Smooth muscle cell (in vitro differentiated cells): ENCODE measurements at regions not wholly inside any gene's neighbourhood (a gene's known extent, or its start where the extent isn't known, plus 50 kb on each side); places are given as distances from the start of the nearest gene placed in this dataset.

Source experiments
- DNase-seq: peaks from one replicate; lab custom pipeline; 2025; ENCODE audit not compliant: unreplicated experiment; lab: John Stamatoyannopoulos, UW
- H2AFZ ChIP-seq: fragments of 200-600 bp; sonication (generic); 2 replicates; pipeline ENCODE4 v1.6.0; 2016; ENCODE audit warnings: antibody characterized with exemption, low read depth, mild to moderate bottlenecking
- H3F3A ChIP-seq: fragments of 200-600 bp; sonication (generic); 2 replicates; pipeline ENCODE4 v1.6.0; 2017; ENCODE audit warnings: antibody characterized with exemption, low read depth
- H3K27ac ChIP-seq: fragments of 200-600 bp; sonication (generic); 2 replicates; pipeline ENCODE4 v1.5.1; 2016; ENCODE audit warnings: low read depth, mild to moderate bottlenecking
- H3K27me3 ChIP-seq: fragments of 200-600 bp; sonication (generic); 2 replicates; pipeline ENCODE4 v1.6.1; 2016; ENCODE audit warnings: low read depth, mild to moderate bottlenecking
- H3K36me3 ChIP-seq: fragments of 200-600 bp; sonication (generic); 2 replicates; pipeline ENCODE4 v1.5.1; 2016; ENCODE audit warnings: low read depth
- H3K4me1 ChIP-seq: fragments of 200-600 bp; sonication (generic); 2 replicates; pipeline ENCODE4 v1.5.1; 2016; ENCODE audit warnings: low read depth
- H3K4me2 ChIP-seq: fragments of 200-600 bp; sonication (generic); 2 replicates; pipeline ENCODE4 v1.6.0; 2016; ENCODE audit warnings: mild to moderate bottlenecking
- H3K4me3 ChIP-seq: fragments of 200-600 bp; sonication (generic); 2 replicates; pipeline ENCODE4 v1.5.1; 2016; ENCODE audit warnings: mild to moderate bottlenecking
- H3K79me2 ChIP-seq: fragments of 200-600 bp; sonication (generic); 2 replicates; pipeline ENCODE4 v1.6.0; 2016; ENCODE audit warnings: low read depth, mild to moderate bottlenecking
- H3K9ac ChIP-seq: fragments of 200-600 bp; sonication (generic); 2 replicates; pipeline ENCODE4 v1.6.0; 2016; ENCODE audit warnings: low read depth
- H3K9me3 ChIP-seq: fragments of 200-600 bp; sonication (generic); replicated peaks from 2 replicates; pipeline ENCODE4 v1.5.1; 2016; ENCODE audit warnings: low read depth
- H4K20me1 ChIP-seq: fragments of 200-600 bp; sonication (generic); 2 replicates; pipeline ENCODE4 v1.6.0; 2016; ENCODE audit warnings: low read depth
- CTCF ChIP-seq: fragments of 200-600 bp; sonication (generic); IDR thresholded peaks from 2 replicates; pipeline ENCODE4 v1.5.1; 2017; ENCODE audit warnings: borderline replicate concordance, mild to moderate bottlenecking, antibody characterized with exemption; ENCODE audit not compliant: insufficient read depth, poor library complexity, severe bottlenecking
- WGBS: methylation state at CpG from one replicate; pipeline ENCODE4 v1.1.7; 2016; ENCODE audit warnings: low lambda C conversion rate; 5-methylcytosine and 5-hydroxymethylcytosine counted together

DNA sequence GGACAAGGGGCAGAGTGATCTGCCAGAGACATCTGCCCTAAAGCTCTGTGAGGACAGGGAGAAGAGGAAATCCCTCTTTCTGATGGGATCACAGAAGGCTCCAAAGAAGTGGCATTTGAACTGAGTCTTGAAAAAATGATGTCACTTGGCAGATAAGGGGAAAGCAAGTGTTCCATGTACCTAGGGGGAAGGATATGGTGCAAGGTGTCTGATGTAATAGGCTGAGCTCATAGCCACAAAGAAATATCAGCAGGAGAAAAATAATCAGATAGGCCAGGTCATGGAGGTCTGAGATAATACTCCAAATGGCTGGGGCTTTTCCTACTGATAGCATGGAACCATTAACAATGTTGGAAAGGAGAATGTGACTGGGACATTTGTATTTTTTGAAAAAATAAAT is 468.4 kb upstream of the MDFIC2 start:
- Histone ChIP-seq H3K27me3 (no peaks in the 10 kb centered on the region), H3K9ac (no peak overlapping the region), H3K27ac (no peak overlapping the region), H3K4me3 (no peak overlapping the region), H4K20me1 (no peaks in the 10 kb centered on the region), H3K36me3 (no peaks in the 10 kb centered on the region), H3K9me3 (no peaks in the 10 kb centered on the region), H3K4me1 (no peaks in the 10 kb centered on the region), H3K4me2 (no peak overlapping the region), H2AFZ (no peak overlapping the region), H3K79me2 (no peaks in the 10 kb centered on the region), H3F3A (no peaks in the 10 kb centered on the region)
- DNase-seq = no peak
- no peak for TF ChIP-seq CTCF

GRCh38 chr3:70779296-70779695 is 466.9 kb upstream of the MDFIC2 start:
- DNase-seq = no peak
- Histone ChIP-seq H3K4me3 (no peak overlapping the region), H3F3A (no peaks in the 10 kb centered on the region), H3K27ac (no peak overlapping the region), H2AFZ (no peak overlapping the region), H3K9me3 (no peaks in the 10 kb centered on the region), H3K36me3 (no peaks in the 10 kb centered on the region), H3K79me2 (no peaks in the 10 kb centered on the region), H3K9ac (no peak overlapping the region), H3K4me2 (no peak overlapping the region), H3K27me3 (no peaks in the 10 kb centered on the region), H4K20me1 (no peaks in the 10 kb centered on the region), H3K4me1 (no peaks in the 10 kb centered on the region)
- TF ChIP-seq CTCF = no peak
- 82% methylated on average over 4 of the region's 4 CpGs for WGBS

- DNase-seq = no peak
- Histone ChIP-seq H3K4me1 (no peaks in the 10 kb centered on the region), H3K36me3 (no peaks in the 10 kb centered on the region), H3K4me2 (no peak overlapping the region), H2AFZ (no peak overlapping the region), H3K27ac (no peak overlapping the region), H3K27me3 (no peaks in the 10 kb centered on the region), H3K4me3 (no peak overlapping the region), H3F3A (no peaks in the 10 kb centered on the region), H3K9me3 (no peaks in the 10 kb centered on the region), H3K79me2 (no peaks in the 10 kb centered on the region), H4K20me1 (no peaks in the 10 kb centered on the region), H3K9ac (no peak overlapping the region)
- TF ChIP-seq CTCF = no peak
- whole genome bisulfite sequencing = 69% methylated on average over 2 of the region's 2 CpGs
Observed at GRCh38 chr3:70776081-70776480, 463.6 kb upstream of the MDFIC2 start.

DNA sequence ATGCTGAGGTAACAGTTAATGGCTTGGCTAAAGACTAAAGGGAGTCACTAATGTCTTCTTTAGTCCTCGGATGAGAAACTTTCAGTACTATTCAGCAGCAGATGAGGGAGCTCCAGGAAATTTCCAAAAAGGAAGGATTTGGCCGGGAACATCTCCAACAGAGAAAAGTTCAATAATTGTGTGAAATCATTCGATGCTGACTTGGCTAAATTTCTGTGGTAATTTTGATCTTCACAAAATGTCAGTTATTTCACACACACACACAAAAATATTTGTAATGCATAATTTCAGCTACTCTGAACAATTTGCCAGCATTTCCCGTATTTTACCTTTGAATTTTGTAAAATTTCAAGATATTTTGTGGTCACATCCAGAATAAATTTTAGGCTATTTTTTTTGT is 462.8 kb upstream of the MDFIC2 start:
- H3K27ac ChIP-seq = no peak overlapping the region

More for the DNA sequence above, 462.8 kb upstream of the MDFIC2 start:
- H3F3A ChIP-seq = no peaks in the 10 kb centered on the region
- DNase-seq = no peak
- no peaks in the 10 kb centered on the region for H3K4me1 ChIP-seq
- WGBS = 89% methylated on average over 4 of the region's 4 CpGs
- no peaks in the 10 kb centered on the region for H3K9me3 ChIP-seq
- no peak overlapping the region for H2AFZ ChIP-seq
- H3K4me2 ChIP-seq = no peak overlapping the region
- H3K4me3 ChIP-seq = no peak overlapping the region
- no peaks in the 10 kb centered on the region for H3K36me3 ChIP-seq
- H4K20me1 ChIP-seq = no peaks in the 10 kb centered on the region
- no peaks in the 10 kb centered on the region for H3K27me3 ChIP-seq
- TF ChIP-seq CTCF = no peak
- no peaks in the 10 kb centered on the region for H3K79me2 ChIP-seq
- no peak overlapping the region for H3K9ac ChIP-seq
